ENCODE measurements at regions not wholly inside any gene's neighbourhood (a gene's known extent, or its start where the extent isn't known, plus 50 kb on each side); places are given as distances from the start of the nearest gene placed in this dataset.

GRCh38 chr22:22764085-22764484, 119.7 kb downstream of the GGTLC2 start:
- Mint-ChIP-seq H3K9me3 (no peaks in the 10 kb centered on the region), H3K27me3 (no peaks in the 10 kb centered on the region), H3K4me1 (ENCODE audit: low read depth) (peaks cover 25% of the 10 kb centered on the region), H3K27ac (no peak overlapping the region), H3K36me3 (ENCODE audit: low read depth) (peaks cover 2% of the 10 kb centered on the region), H3K4me3 (no peak overlapping the region)
- ChIA-PET POLR2A (no interaction called here), CTCF (interaction anchor here (0.9 to 13.6 kb wide), 8 partner anchors 12 to 193 kb away, joined by 3 to 110 read pairs (median 4); no protein-coding TSS in a partner anchor)
- ATAC-seq (no peak), DNase-seq (no peak)
- intact Hi-C loops (cut with micrococcal nuclease) = no loop called here
- TF ChIP-seq CTCF (IDR thresholded peaks at IDR 0.05) = no peak

GRCh38 chr22:22767876-22768602, 119.6 kb upstream of the IGLL5 start:
- POLR2A ChIA-PET = interaction anchor here (1.5 kb wide), 1 partner anchor 15 kb away, joined by 3 read pairs; no protein-coding TSS in a partner anchor
- ATAC-seq (no peak), DNase-seq (peak; percentile 18)
- Mint-ChIP-seq H3K4me1 (ENCODE audit: low read depth) (peaks cover 10% of the 10 kb centered on the region), H3K9me3 (no peaks in the 10 kb centered on the region), H3K36me3 (ENCODE audit: low read depth) (peaks cover 2% of the 10 kb centered on the region), H3K4me3 (no peak overlapping the region), H3K27ac (no peak overlapping the region), H3K27me3 (no peaks in the 10 kb centered on the region)
- CTCF ChIA-PET = interaction anchor here (1.0 to 13.6 kb wide), 8 partner anchors 12 to 115 kb away, joined by 3 to 110 read pairs (median 22); no protein-coding TSS in a partner anchor
- TF ChIP-seq CTCF (IDR thresholded peaks at IDR 0.05) = no peak
- intact Hi-C loops (cut with micrococcal nuclease) = no loop called here

- Mint-ChIP-seq H3K36me3 (ENCODE audit: low read depth) (peaks cover 2% of the 10 kb centered on the region), H3K27me3 (no peaks in the 10 kb centered on the region), H3K9me3 (no peaks in the 10 kb centered on the region), H3K4me3 (no peak overlapping the region), H3K4me1 (ENCODE audit: low read depth) (peaks cover 7% of the 10 kb centered on the region), H3K27ac (no peak overlapping the region)
- TF ChIP-seq CTCF (IDR thresholded peaks at IDR 0.05) = no peak
- CTCF ChIA-PET = interaction anchor here (0.8 to 13.6 kb wide), 19 partner anchors 11 to 372 kb away, joined by 3 to 110 read pairs (median 9); no protein-coding TSS in a partner anchor
- DNase-seq (no peak), ATAC-seq (no peak)
- intact Hi-C loops (cut with micrococcal nuclease) = no loop called here
- POLR2A ChIA-PET = no interaction called here
Measured at GRCh38 chr22:22768885-22769284, 118.7 kb upstream of the IGLL5 start.

GRCh38 chr22:22769434-22770279, 118.0 kb upstream of the IGLL5 start:
- CTCF ChIA-PET = interaction anchor here (0.6 to 13.6 kb wide), 39 partner anchors 8 to 371 kb away, joined by 3 to 110 read pairs (median 5); partner anchors contain the start of gene IGLL5
- intact Hi-C loops (cut with micrococcal nuclease) = no loop called here

More at GRCh38 chr22:22769434-22770279, 118.0 kb upstream of the IGLL5 start:
- no peak for TF ChIP-seq CTCF (IDR thresholded peaks at IDR 0.05)
- Mint-ChIP-seq H3K36me3 (ENCODE audit: low read depth) (peaks cover 2% of the 10 kb centered on the region), H3K27me3 (no peaks in the 10 kb centered on the region), H3K4me1 (ENCODE audit: low read depth) (peaks cover 4% of the 10 kb centered on the region), H3K9me3 (no peaks in the 10 kb centered on the region), H3K27ac (no peak overlapping the region), H3K4me3 (no peak overlapping the region)
- no peak for ATAC-seq
- no peak for DNase-seq
- POLR2A ChIA-PET = no interaction called here

Data from activated CD8-positive, alpha-beta T cell treated with anti-CD3 and anti-CD28 coated beads for 36 hours (primary cell).